Upper lobe of left lung (tissue), 4 donors: ENCODE measurements at regions not wholly inside any gene's neighbourhood (a gene's known extent, or its start where the extent isn't known, plus 50 kb on each side); places are given as distances from the start of the nearest gene placed in this dataset.

Experiments
- CTCF ChIP-seq, 6 experiments: fragments of 450-650 bp in 4 of 6; fragments of 200-600 bp in 2 of 6; sonication (generic) in 2 of 6; IDR thresholded peaks; one replicate each; pipeline ENCODE4 v1.5.1; 2016 to 2019; ENCODE audit warnings: antibody characterized with exemption in 6 of 6
- EP300 ChIP-seq, 4 donors: sonication (generic); formaldehyde crosslinking; IDR thresholded peaks; one replicate each; pipeline ENCODE4 v1.5.1; 2017; ENCODE audit warnings: antibody characterized with exemption in 4 of 4, control low read depth in 2 of 4
- POLR2A ChIP-seq, 4 donors: fragments of 450-650 bp; IDR thresholded peaks; one replicate each; pipeline ENCODE4 v1.5.1; 2016 to 2017; ENCODE audit warnings: antibody characterized with exemption in 4 of 4, mild to moderate bottlenecking in 2 of 4

GRCh38 chr5:115733607-115734006 is 82.9 kb downstream of the CDO1 start:
- no peak for TF ChIP-seq CTCF (IDR thresholded peaks at IDR 0.05)
- TF ChIP-seq POLR2A (IDR thresholded peaks at IDR 0.05) = no peak
- TF ChIP-seq EP300 (IDR thresholded peaks at IDR 0.05) = no peak
